ENCODE measurements at regions not wholly inside any gene's neighbourhood (a gene's known extent, or its start where the extent isn't known, plus 50 kb on each side); places are given as distances from the start of the nearest gene placed in this dataset.

DNA sequence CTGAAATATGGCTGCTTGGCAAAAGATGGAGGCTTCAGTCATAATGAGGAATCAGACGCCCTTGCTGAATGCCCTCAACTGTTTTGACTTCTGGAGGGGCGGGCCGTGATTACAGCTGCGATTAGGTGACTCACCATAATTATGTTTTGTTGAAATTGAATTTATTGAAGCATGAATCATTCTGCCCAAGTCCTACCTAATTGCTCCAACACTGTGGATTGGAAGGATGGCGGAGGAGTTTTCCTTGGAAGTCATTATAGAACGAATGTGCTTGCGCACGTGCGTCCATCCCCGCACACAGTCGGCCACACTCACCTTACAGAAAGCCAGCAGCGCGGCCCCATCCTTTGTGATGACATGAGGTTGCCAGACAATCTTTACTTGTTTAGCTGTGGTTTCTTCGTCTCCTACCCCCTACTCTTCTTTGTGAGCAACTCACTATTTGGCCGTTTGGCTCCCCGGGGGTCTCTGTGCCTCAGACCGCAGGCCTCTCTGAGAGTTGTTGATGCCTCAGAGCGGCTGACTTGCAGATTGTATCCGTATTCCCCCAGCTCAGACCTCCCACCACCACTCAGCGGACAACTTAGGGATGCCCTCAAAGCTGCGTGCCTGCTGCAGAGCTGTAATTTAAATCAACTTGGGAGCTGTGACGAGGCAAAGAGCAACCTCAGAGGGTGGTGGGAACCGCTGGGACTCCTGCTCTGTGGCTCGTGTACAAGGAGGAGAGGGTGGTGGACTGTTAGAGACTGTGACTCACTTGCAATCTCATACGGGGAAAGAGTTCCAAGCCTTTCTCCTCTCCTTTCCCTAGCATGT, 513.4 kb downstream of the TNS1 start:
- H3K9ac ChIP-seq (ENCODE audit: low read length) = no peak overlapping the region
- H3K4me1 ChIP-seq (ENCODE audit: insufficient read depth, low read length) = no peaks in the 10 kb centered on the region
- H3K4me3 ChIP-seq (ENCODE audit: low read depth in 1 of 2, low read length in 2 of 2) = no peak overlapping the region
- no peaks in the 10 kb centered on the region for H3K27me3 ChIP-seq (ENCODE audit: control insufficient read depth in 1 of 2, insufficient read depth in 2 of 2, low read length in 2 of 2)
- no peak overlapping the region for H3K27ac ChIP-seq (ENCODE audit: low read depth, low read length)
- H3K9me3 ChIP-seq (ENCODE audit: low read length) = no peaks in the 10 kb centered on the region
- no peaks in the 10 kb centered on the region for H3K36me3 ChIP-seq (ENCODE audit: insufficient read depth, low read length)

DNA sequence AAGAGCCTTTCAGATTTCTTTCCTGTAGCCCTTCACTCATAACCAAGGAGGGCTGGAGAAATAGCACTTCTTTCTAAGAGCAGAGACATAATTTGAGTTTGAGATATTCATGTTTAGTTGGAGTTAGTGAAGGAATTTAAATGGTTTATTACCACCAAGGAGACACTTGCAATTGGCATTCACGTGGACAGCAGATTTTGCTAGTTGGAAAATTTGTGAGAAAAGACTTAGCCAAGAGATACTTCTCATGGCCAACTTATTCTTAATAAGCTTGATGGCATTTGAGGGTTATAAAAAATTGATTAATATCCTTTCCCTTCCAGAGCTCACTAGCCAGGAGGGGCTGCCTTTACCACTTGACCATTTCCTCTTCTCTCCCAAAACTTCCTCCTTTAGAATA, 518.7 kb downstream of the TNS1 start:
- Histone ChIP-seq H3K27me3 (ENCODE audit: control insufficient read depth in 1 of 2, insufficient read depth in 2 of 2, low read length in 2 of 2) (no peaks in the 10 kb centered on the region), H3K9me3 (ENCODE audit: low read length) (no peaks in the 10 kb centered on the region), H3K27ac (ENCODE audit: low read depth, low read length) (no peak overlapping the region), H3K9ac (ENCODE audit: low read length) (no peak overlapping the region), H3K36me3 (ENCODE audit: insufficient read depth, low read length) (no peaks in the 10 kb centered on the region), H3K4me1 (ENCODE audit: insufficient read depth, low read length) (no peaks in the 10 kb centered on the region), H3K4me3 (ENCODE audit: low read depth in 1 of 2, low read length in 2 of 2) (no peak overlapping the region)

DNA sequence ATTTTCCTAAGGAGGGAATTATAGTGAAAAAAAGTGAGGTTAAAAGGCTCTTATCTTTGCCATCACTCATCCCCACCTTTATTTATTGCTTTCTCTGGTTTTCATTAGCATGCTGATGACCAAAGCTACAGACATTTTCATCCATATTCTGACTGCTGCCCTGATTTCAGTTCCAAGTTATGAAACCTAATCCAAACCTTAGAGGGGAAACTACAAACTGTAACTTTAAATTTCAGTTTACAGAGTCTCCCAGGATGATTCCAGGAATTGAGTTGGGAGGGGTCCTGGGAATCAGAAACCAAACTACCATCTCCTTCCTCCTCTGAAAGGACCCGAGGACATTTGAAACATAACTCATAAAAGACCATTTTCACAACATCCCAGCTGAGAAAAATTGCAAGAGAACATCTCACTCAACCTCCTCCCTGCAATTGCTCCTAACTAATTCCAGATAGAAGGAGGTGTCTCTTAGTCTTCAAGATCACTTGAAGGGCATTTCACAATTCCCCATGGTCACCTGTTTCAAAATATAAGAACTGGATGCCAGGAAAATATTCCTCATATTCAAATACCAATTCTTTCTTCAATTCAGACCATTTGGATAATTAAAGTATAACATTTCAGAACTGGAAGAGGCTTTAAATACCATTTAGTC, 520.6 kb downstream of the TNS1 start:
- Histone ChIP-seq H3K4me1 (ENCODE audit: insufficient read depth, low read length) (no peaks in the 10 kb centered on the region), H3K27ac (ENCODE audit: low read depth, low read length) (no peak overlapping the region), H3K9ac (ENCODE audit: low read length) (no peak overlapping the region), H3K36me3 (ENCODE audit: insufficient read depth, low read length) (no peaks in the 10 kb centered on the region), H3K27me3 (ENCODE audit: control insufficient read depth in 1 of 2, insufficient read depth in 2 of 2, low read length in 2 of 2) (no peaks in the 10 kb centered on the region), H3K9me3 (ENCODE audit: low read length) (no peaks in the 10 kb centered on the region), H3K4me3 (ENCODE audit: low read depth in 1 of 2, low read length in 2 of 2) (no peak overlapping the region)

DNA sequence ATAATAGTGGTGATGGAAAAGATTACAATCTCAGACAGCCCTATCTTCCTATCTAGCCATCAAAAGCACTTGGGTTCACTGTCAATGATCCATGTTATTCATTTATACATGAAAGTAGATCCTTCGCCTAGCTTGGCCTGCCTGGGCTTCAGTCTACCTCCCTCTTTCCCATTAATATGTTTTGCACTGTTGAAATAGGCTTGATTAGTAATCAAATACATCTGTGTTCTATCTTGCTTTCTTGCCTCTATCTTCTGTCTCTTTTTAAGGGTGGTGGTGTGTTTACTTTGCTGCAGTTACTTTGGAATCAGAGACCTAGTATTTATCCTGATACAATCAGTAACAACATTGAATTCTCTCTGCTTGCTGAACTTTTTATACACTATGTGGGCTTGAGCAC, 521.2 kb downstream of the TNS1 start:
- Histone ChIP-seq H3K9ac (ENCODE audit: low read length) (no peak overlapping the region), H3K4me3 (ENCODE audit: low read depth in 1 of 2, low read length in 2 of 2) (no peak overlapping the region), H3K27ac (ENCODE audit: low read depth, low read length) (no peak overlapping the region), H3K27me3 (ENCODE audit: control insufficient read depth in 1 of 2, insufficient read depth in 2 of 2, low read length in 2 of 2) (no peaks in the 10 kb centered on the region), H3K4me1 (ENCODE audit: insufficient read depth, low read length) (no peaks in the 10 kb centered on the region), H3K9me3 (ENCODE audit: low read length) (no peaks in the 10 kb centered on the region), H3K36me3 (ENCODE audit: insufficient read depth, low read length) (no peaks in the 10 kb centered on the region)

DNA sequence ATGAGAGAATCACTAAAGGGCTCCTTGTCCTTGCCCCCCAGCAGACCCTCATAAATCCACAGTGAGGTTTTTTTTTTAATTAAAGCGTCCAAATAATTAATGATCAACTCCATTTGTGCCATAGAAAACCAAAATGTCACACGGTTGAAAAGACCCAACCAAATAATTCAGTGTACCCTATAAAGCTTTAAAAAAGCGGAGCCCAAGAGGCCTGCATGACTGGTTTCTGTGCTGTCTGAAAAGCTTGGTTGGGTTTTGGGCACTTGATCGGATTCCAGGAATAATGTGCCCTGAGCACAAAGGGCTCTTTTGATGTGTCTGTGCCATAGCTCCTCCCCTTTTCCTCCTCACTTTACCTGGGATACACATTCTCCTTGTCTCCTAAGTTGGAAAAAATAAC, 523.2 kb downstream of the TNS1 start:
- no peaks in the 10 kb centered on the region for H3K36me3 ChIP-seq (ENCODE audit: insufficient read depth, low read length)
- H3K27ac ChIP-seq (ENCODE audit: low read depth, low read length) = no peak overlapping the region
- no peaks in the 10 kb centered on the region for H3K27me3 ChIP-seq (ENCODE audit: control insufficient read depth in 1 of 2, insufficient read depth in 2 of 2, low read length in 2 of 2)
- H3K4me3 ChIP-seq (ENCODE audit: low read depth in 1 of 2, low read length in 2 of 2) = no peak overlapping the region
- H3K9me3 ChIP-seq (ENCODE audit: low read length) = no peaks in the 10 kb centered on the region
- no peak overlapping the region for H3K9ac ChIP-seq (ENCODE audit: low read length)
- H3K4me1 ChIP-seq (ENCODE audit: insufficient read depth, low read length) = no peaks in the 10 kb centered on the region

DNA sequence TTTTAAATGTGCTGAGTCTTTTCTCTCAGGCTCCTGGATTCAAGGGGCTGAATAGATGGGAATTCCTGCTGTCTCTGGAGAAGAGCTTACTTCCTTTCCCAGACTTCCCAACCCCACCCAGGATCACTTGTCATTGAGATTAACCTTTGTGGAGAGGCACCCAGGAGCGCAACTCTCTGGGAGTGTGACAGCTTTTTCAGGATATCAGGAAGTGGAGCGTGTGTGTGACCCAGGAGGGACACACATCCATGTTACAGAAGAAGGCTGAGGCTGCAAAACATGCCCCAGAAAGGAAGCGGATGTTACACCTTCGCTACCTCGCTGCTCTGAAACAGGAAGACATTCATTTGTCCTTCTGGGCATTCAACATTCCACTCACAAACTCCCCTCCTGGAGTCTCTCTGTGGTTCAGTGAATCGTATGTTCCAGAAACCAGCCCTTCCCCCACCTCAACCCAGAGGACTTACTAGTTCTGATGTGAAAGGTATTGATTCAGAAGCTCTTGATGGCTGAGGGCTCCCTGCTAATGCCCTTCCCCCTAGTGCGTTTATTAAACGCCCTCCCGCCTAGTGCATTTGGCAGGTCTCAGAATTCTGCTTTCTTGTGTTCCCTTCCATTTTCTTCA, 523.9 kb downstream of the TNS1 start:
- no peaks in the 10 kb centered on the region for H3K36me3 ChIP-seq (ENCODE audit: insufficient read depth, low read length)
- no peaks in the 10 kb centered on the region for H3K27me3 ChIP-seq (ENCODE audit: control insufficient read depth in 1 of 2, insufficient read depth in 2 of 2, low read length in 2 of 2)
- no peaks in the 10 kb centered on the region for H3K4me1 ChIP-seq (ENCODE audit: insufficient read depth, low read length)
- H3K27ac ChIP-seq (ENCODE audit: low read depth, low read length) = no peak overlapping the region
- H3K9ac ChIP-seq (ENCODE audit: low read length) = no peak overlapping the region
- H3K4me3 ChIP-seq (ENCODE audit: low read depth in 1 of 2, low read length in 2 of 2) = no peak overlapping the region
- H3K9me3 ChIP-seq (ENCODE audit: low read length) = no peaks in the 10 kb centered on the region

GRCh38 chr2:217477583-217477982, 525.2 kb downstream of the TNS1 start:
- H3K36me3 ChIP-seq (ENCODE audit: insufficient read depth, low read length) = no peaks in the 10 kb centered on the region
- H3K27ac ChIP-seq (ENCODE audit: low read depth, low read length) = no peak overlapping the region
- H3K27me3 ChIP-seq (ENCODE audit: control insufficient read depth in 1 of 2, insufficient read depth in 2 of 2, low read length in 2 of 2) = no peaks in the 10 kb centered on the region
- no peaks in the 10 kb centered on the region for H3K9me3 ChIP-seq (ENCODE audit: low read length)
- no peak overlapping the region for H3K4me3 ChIP-seq (ENCODE audit: low read depth in 1 of 2, low read length in 2 of 2)
- no peaks in the 10 kb centered on the region for H3K4me1 ChIP-seq (ENCODE audit: insufficient read depth, low read length)
- H3K9ac ChIP-seq (ENCODE audit: low read length) = no peak overlapping the region

GRCh38 chr2:217475791-217476190, 527.0 kb downstream of the TNS1 start:
- Histone ChIP-seq H3K27ac (ENCODE audit: low read depth, low read length) (no peak overlapping the region), H3K9ac (ENCODE audit: low read length) (no peak overlapping the region), H3K36me3 (ENCODE audit: insufficient read depth, low read length) (no peaks in the 10 kb centered on the region), H3K9me3 (ENCODE audit: low read length) (no peaks in the 10 kb centered on the region), H3K4me1 (ENCODE audit: insufficient read depth, low read length) (no peaks in the 10 kb centered on the region), H3K4me3 (ENCODE audit: low read depth in 1 of 2, low read length in 2 of 2) (no peak overlapping the region), H3K27me3 (ENCODE audit: control insufficient read depth in 1 of 2, insufficient read depth in 2 of 2, low read length in 2 of 2) (no peaks in the 10 kb centered on the region)

- no peaks in the 10 kb centered on the region for H3K36me3 ChIP-seq (ENCODE audit: insufficient read depth, low read length)
- no peak overlapping the region for H3K4me3 ChIP-seq (ENCODE audit: low read depth in 1 of 2, low read length in 2 of 2)
- no peak overlapping the region for H3K9ac ChIP-seq (ENCODE audit: low read length)
- H3K4me1 ChIP-seq (ENCODE audit: insufficient read depth, low read length) = no peaks in the 10 kb centered on the region
- H3K27me3 ChIP-seq (ENCODE audit: control insufficient read depth in 1 of 2, insufficient read depth in 2 of 2, low read length in 2 of 2) = no peaks in the 10 kb centered on the region
- H3K9me3 ChIP-seq (ENCODE audit: low read length) = no peaks in the 10 kb centered on the region
- no peak overlapping the region for H3K27ac ChIP-seq (ENCODE audit: low read depth, low read length)
These were observed 527.7 kb downstream of the TNS1 start for GRCh38 chr2:217475101-217475500.

DNA sequence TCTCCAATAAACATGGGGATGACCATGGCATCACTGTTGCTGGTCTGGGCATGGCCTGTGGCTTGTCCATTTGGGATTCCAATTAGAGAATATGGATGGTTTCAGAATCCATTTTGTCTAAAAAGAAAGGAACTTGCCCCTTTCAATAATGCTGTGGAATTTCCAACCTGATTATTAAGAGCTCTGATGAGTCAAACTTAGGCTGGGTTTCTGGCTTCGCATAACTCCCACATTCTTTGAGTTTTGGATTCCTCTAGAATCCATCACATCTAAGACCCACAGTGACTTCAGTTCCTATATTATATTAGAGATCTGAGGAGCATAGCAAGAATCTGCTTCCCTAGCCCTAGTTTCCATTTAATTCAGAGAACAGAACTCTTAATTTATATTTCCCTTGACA, 531.5 kb downstream of the TNS1 start:
- Histone ChIP-seq H3K4me3 (ENCODE audit: low read depth in 1 of 2, low read length in 2 of 2) (no peak overlapping the region), H3K36me3 (ENCODE audit: insufficient read depth, low read length) (no peaks in the 10 kb centered on the region), H3K9me3 (ENCODE audit: low read length) (no peaks in the 10 kb centered on the region), H3K4me1 (ENCODE audit: insufficient read depth, low read length) (no peaks in the 10 kb centered on the region), H3K9ac (ENCODE audit: low read length) (no peak overlapping the region), H3K27ac (ENCODE audit: low read depth, low read length) (no peak overlapping the region), H3K27me3 (ENCODE audit: control insufficient read depth in 1 of 2, insufficient read depth in 2 of 2, low read length in 2 of 2) (no peaks in the 10 kb centered on the region)

DNA sequence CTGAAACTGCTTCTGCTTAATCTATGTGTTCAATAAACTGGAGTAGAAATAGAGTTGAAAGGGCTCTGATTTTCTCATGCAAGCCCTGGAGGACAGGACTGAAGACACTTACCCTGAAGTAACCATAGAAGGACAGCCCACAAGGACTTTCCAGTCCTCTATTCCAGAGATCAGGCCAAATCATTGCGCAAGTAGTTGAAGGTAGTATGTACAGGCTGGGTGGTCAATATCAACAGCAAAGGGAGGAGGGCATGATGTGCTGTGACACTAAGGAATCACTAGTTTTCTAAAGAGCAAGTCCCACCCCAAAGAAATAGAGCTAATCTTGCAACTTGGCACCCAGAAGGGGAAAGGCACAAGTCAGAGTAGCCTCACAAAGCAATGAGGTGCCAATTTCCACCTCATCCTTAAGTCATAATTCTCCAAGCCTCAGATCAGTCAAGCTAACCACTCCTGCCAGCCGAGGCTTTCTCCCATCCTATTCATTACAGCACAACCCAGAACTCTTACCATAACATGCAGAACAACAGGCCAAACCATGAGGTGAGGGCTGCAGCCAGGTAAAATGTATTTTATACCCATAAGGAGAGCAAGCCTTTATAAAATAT, 533.5 kb downstream of the TNS1 start:
- H3K9me3 ChIP-seq (ENCODE audit: low read length) = no peaks in the 10 kb centered on the region
- H3K4me1 ChIP-seq (ENCODE audit: insufficient read depth, low read length) = no peaks in the 10 kb centered on the region
- H3K9ac ChIP-seq (ENCODE audit: low read length) = no peak overlapping the region
- no peaks in the 10 kb centered on the region for H3K27me3 ChIP-seq (ENCODE audit: control insufficient read depth in 1 of 2, insufficient read depth in 2 of 2, low read length in 2 of 2)
- H3K4me3 ChIP-seq (ENCODE audit: low read depth in 1 of 2, low read length in 2 of 2) = no peak overlapping the region
- H3K36me3 ChIP-seq (ENCODE audit: insufficient read depth, low read length) = no peaks in the 10 kb centered on the region
- H3K27ac ChIP-seq (ENCODE audit: low read depth, low read length) = no peak overlapping the region

All from muscle layer of colon (tissue), 2 donors.